Activated effector memory CD4-positive, alpha-beta T cell treated with Interleukin-2 at 50 U/mL for 16 hours (primary cell): ENCODE measurements at regions not wholly inside any gene's neighbourhood (a gene's known extent, or its start where the extent isn't known, plus 50 kb on each side); places are given as distances from the start of the nearest gene placed in this dataset.

Source experiments
- DNase-seq: peaks from one replicate; pipeline ENCODE4 v3.0.0-alpha.2; 2020

- DNase-seq = no peak
Measured at GRCh38 chr2:217101972-217102371, 242.1 kb upstream of the TNP1 start.

DNA sequence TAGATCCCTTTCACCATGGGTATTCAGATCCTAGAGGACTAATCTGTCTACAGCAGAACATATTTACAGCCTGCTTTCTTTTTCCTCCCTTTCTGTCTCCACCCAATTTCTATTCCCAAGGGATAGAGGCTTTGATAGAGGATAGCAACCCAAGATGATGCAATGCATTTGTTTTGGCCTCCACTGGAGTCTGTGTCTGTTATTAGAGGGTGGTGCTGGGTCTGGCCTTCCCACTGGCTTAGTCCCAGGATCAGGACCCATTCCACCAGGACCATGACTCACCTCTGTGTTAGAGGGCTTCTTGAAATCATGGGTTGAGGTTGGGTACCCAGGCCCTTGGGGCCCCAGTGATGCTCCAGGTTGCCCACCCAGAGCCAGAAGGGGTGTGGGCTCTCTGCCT, 239.7 kb upstream of the TNP1 start:
- no peak for DNase-seq

GRCh38 chr2:217098435-217098834, 238.6 kb upstream of the TNP1 start:
- no peak for DNase-seq

DNA sequence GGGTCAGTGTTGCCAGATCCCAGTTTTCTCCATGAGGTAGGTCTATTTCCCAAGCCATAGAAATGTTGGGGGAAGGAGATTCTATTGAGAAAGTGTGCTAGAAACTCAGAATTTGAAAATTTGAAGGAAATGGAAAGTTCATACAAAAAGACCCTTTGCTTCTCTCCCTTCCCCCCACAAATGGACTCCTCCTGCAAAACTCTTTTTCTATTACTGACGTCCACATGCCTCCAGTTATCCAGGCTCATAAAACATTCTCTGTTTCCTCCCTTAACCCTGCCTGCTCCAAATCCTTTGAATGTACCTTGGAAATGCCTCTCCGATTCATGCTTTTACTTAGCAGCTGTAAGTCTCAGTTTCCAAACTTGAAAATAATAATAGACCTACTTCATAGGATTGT, 237.5 kb upstream of the TNP1 start:
- DNase-seq = no peak

DNA sequence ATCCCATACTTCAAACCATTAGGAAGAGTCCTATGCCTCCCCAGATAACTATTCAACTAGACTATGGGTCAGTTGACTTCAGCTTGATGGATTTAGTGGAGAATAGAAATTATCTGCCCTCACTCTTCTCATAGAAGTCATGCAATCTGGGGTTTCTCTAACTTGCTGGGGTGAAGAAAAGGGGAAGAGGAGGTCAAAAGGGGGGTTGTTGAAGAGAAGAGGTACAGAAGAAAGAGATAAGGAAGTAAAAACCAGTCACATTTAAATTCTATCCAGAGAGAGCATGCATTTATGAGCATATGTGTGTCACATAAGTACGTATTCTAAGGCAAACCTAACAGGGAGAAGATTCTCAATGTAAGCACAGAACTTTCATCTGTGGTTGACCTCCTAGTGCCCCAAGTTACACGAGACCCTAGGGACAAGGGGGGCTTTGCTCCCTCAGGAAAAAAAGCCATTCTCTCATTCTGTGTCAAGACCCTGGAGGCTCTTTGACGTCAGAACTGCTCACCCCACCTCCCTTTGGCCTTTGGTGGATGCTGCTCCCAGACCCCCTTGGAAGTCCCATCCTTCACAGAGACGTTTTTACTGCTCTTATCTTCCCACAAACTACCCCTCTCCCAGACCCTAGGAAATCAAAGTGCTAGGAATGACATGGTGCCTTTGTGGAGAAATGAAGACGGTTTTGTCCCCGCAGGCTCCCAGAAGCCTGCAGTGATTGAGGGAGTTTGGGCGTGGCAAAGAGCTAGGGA, 236.8 kb upstream of the TNP1 start:
- DNase-seq = no peak

DNA sequence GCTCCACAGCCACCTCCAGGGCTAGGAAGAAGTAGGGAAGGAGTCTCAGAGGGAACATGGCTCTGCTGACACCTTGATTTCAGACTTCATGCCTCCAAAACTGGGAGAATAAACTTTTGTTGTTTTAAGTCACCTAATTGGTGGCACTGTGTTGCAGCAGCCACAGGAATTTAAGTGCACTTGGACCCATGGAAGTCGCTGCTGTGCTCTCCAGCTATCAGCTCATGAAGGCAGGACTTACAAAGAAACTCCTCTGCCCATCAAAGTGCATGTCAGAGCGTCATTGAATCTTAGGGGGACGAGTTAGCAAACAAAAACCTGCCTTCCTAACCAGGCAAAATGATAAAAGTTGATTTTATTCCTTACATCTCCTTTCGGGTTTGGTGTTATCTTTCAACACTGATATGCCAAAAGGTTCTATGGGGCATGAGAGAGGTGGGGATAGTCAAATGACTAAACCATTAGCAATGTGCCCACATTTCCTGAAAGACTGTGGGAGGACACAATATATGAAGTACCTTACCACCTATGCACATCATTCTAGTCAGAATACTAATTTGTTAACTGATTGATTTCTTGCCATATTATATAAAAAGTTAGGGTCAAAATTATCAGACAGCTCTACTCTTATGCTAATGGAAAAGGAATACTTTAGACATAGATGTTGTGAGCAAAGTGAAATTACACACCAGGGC, 235.8 kb upstream of the TNP1 start:
- no peak for DNase-seq

DNA sequence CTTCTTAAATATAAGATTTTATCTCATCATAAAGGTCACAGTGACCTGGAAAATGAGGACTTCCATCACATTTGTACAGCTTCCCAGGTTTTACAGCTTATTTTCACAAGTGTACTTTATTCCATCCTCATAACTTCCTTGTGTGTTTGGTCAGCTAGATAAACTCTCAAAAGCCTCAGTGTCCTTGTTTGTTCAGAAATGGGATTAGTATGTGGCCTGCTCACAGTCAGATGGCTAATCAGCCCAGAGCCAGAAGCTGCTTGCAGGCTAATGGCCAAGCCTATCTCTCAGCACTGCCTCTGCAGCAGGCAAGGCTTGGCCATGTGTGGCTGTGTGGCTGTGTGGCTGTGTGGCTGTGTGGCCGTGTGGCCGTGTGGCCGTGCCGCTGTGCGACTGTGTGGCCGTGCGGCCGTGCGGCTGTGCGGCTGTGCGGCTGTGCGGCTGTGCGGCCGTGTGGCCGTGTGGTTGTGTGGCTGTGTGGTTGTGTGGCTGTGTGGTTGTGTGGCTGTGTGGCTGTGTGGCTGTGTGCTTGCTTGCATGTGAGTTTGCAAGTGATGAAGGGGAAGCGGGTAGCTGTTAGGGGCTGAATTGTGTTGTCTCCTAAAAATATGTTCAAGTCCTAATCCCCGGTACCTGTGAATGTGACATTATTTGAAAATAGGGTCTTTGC, 233.0 kb upstream of the TNP1 start:
- no peak for DNase-seq

DNA sequence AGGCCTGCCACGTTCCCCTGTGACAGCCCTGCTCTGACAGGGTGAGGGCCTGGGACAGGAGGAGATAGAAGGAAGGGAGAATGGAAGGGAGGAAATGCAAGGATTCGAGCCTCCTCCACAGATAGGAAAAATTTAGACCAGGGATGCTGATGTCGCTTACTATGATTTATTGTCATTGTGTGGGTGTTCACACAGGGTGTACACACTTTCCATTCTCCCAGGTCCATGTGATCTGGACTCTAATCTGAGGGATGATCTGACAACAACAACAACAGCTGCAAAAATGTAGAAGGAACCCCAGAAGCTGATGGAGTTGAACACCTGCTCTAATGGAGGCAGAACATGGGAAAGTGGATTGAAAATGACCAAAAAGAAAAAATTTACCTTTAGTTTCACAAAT, 231.7 kb upstream of the TNP1 start:
- no peak for DNase-seq

- no peak for DNase-seq
Measured at GRCh38 chr2:217090884-217091283, 231.0 kb upstream of the TNP1 start.

GRCh38 chr2:217090024-217090473, 230.2 kb upstream of the TNP1 start:
- DNase-seq = no peak

- DNase-seq = no peak
Measured at GRCh38 chr2:217086718-217087117, 226.9 kb upstream of the TNP1 start.

DNA sequence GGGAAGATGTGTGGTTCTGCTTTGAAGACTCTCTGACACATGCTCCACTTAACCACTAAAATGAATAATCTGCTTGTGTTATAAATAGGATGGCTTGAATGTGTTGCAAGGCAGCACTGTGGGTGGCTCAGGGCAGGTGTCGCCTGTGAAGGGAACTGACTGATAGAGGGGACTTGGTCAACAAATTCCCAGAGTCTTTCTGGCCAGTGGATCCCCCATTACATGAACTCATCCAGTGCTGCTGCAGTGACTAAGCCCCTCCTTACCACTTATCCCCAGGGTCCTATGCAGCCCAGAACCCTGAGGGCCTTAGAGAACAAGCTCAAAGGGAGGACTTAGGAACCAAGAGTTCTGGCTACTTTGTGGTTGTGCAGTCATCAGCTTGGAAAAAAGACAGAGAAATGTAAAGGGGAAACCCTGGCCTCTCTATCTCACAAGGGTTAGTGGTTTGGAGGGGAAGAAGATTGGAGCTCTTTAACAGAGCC, 226.2 kb upstream of the TNP1 start:
- no peak for DNase-seq

DNA sequence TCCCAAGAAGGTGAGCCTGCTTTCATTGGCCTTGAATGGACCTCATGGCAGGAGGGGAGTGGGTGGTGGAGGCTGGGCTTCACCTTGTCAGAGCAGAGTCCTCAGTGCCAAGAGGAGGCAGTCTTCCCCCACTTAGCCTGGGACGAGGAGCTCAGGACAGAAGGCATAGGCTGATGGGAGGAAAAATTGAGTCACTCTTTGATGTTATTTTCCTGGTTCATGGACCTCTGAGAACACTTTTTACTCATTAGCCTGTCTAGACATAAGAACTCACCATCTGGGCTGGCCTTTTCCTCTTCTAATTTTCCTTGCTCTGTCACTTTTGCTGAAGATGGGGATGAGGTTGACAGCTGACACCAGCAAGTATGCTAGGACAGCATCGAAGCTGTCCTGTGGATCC, 225.7 kb upstream of the TNP1 start:
- no peak for DNase-seq

DNA sequence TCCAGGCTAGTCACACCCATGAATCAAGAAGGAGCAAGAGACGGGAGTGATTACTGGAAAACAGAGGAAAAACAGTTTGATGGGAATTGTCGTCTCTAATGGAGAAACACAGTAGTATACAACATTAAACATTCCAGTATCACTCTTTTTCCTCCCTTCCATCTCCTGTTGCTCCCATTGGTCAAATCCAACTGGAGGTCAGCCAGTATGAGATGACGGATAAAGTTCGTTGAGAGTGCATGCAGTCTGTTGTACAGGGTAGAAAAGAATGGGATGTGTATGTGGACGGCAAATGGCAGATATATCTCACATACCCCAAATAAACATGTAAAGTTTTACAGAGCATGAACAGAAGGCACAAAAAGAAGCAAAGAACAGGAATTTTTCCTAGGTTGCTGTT, 221.9 kb upstream of the TNP1 start:
- DNase-seq = no peak

- no peak for DNase-seq
Measured at GRCh38 chr2:217079165-217079564, 219.3 kb upstream of the TNP1 start.

DNA sequence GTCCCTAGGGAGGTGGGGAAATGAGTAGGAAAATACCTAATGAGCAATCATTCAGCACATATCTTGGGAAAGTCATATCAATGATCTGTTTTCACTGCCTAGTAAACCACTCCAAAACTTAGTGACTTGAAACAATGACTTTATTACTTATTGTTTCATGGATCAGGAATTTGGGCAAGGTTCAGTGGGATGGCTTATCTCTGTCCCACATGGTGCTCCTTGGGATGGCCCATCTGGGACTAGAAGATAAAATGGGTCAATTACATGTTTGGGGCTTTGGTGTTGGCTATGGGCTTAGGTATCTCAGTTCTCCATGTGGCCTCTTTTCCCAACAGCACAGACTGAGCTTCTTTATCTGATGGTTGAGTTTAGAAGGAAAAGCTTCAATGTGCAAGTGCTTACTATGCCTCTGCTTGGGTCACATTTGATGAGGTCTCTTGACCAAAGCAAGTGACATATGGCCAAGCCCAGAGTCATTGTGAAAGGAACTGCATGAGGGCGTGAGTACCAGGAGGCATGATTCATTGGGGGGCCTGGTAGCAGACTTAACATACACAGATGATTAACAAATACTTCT, 218.1 kb upstream of the TNP1 start:
- DNase-seq = no peak

- no peak for DNase-seq
Measured at GRCh38 chr2:217076657-217077232, 216.9 kb upstream of the TNP1 start.

GRCh38 chr2:217076058-217076435, 216.2 kb upstream of the TNP1 start:
- no peak for DNase-seq

- no peak for DNase-seq
Measured at GRCh38 chr2:217075268-217076057, 215.6 kb upstream of the TNP1 start.

- no peak for DNase-seq
Measured at GRCh38 chr2:217074576-217075255, 214.9 kb upstream of the TNP1 start.

DNA sequence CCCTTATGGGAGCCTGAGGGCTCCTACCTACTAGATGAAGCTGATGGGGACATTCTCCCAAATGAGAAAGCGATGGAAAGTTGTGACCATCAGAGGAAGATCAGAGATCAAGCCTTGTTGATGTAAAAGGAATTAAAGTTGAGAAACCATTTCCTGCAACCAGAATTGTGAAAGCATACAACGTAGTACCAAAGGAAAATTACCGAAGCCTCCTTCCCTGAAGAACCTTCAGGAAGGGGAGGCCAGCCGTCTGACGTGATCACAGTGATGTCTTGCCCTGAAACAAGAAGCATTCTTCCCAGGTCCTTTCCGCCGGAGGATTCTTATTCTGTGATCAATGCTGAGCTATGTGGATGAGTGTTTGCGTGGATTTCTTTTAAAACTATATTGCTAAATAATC, 211.6 kb upstream of the TNP1 start:
- no peak for DNase-seq

GRCh38 chr2:217070611-217071010, 210.7 kb upstream of the TNP1 start:
- no peak for DNase-seq
